ENCODE measurements at regions not wholly inside any gene's neighbourhood (a gene's known extent, or its start where the extent isn't known, plus 50 kb on each side); places are given as distances from the start of the nearest gene placed in this dataset.

DNA sequence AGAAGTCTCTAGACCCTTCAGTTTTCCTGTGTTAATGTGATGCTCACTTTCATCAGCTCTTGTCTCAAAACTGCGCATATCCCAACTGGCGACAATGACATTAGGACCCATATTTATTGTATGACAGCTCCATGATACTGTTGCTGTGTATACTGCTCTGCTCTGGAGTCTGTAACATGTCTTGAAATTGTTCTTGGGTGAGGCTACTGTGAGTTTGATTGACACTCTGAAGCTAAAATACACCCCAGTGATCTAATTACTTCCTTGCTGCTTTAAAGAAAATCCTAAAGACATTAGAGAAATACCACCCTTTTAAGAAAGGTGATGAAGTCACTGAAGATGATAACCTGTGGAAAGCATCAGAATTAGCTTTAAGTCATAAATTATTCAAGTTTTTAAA is 1046.2 kb downstream of the KCNT2 start:
- no peak for DNase-seq (ENCODE audit: low read depth)

DNA sequence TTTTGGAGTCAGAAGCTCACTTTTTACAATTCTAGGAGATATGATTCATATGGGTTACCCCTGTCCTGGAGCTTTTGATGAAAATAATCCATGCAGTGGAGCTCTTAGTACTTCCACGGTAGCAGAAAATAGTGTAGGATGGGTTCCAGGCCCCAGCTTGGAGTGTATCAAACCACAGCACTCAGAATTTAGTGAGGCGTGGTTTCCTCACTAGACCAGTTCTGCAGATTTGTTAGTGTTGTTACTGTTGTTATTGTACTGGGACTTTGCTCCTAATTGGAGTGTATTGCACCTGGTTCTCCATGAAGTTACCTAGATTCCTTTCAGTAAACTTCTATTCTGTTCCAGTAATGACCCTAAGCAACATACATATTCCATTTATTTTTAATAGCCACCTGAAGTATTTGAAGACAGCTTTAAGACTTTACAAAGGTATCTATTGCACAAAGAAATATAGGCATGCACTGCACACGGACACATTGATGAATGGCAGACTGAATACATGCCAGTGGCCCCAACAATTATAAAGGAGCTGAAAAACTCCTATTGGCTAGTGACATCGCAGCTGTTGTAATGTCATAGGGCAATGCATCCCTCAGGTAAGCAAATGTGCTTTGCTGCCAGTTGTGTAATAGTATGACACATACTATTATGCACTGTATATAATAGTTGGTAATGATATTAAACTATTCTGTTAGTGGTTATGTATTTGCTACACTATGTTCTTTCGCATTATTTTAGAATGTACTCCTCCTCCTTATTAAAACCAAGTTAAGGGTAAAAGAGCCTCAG is 1058.0 kb downstream of the KCNT2 start:
- DNase-seq (ENCODE audit: low read depth), result no peak

- no peak for DNase-seq (ENCODE audit: low read depth)
Measured at GRCh38 chr1:195530961-195531360, 1077.3 kb downstream of the KCNT2 start.

DNA sequence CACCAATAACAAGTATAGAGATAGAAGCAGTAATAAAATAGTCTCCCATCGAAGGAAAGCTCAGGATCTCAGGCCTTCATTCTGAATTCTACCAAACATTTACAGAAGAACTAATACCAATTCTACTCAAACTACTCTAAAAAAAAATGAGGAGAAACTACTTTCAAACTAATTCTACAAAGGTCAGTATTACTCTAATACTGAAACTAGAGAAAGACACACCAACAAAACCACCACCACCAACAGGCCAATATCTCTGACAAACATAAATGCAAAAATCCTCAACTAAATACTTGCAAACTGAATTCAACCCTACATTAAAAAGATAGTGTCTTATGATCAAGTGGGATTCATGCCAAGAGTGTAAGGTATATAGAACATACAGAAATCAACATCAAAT is 1078.4 kb downstream of the KCNT2 start:
- DNase-seq (ENCODE audit: low read depth), result no peak

- no peak for DNase-seq (ENCODE audit: low read depth)
Measured at GRCh38 chr1:195520757-195521156, 1087.5 kb downstream of the KCNT2 start.

GRCh38 chr1:195516036-195516435 is 1092.2 kb downstream of the KCNT2 start:
- no peak for DNase-seq (ENCODE audit: low read depth)

DNA sequence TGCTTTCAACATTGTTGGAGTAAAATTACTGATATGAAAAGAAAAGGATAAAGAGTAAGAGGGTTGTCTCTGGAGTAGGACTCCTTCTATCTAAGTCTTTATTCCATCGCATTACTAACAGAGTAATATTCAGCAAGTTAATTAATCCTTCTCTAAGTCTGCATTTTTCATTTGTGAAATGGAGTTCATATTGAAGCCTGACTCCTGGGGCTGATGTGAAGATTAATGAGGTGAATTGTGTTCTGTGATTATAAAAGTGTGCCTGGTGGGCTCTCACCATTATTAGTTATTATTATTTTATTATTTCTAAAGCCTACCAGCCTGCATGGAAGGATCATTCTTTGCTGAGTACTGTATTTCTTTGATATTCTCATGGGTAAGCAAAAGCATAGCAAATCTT is 1096.7 kb downstream of the KCNT2 start:
- DNase-seq (ENCODE audit: low read depth), result no peak

GRCh38 chr1:195501118-195501517 is 1107.1 kb downstream of the KCNT2 start:
- no peak for DNase-seq (ENCODE audit: low read depth)

GRCh38 chr1:195495720-195496635 is 1112.3 kb downstream of the KCNT2 start:
- DNase-seq (ENCODE audit: low read depth), result no peak

- no peak for DNase-seq (ENCODE audit: low read depth)
Measured at GRCh38 chr1:195482137-195482536, 1126.1 kb downstream of the KCNT2 start.

DNA sequence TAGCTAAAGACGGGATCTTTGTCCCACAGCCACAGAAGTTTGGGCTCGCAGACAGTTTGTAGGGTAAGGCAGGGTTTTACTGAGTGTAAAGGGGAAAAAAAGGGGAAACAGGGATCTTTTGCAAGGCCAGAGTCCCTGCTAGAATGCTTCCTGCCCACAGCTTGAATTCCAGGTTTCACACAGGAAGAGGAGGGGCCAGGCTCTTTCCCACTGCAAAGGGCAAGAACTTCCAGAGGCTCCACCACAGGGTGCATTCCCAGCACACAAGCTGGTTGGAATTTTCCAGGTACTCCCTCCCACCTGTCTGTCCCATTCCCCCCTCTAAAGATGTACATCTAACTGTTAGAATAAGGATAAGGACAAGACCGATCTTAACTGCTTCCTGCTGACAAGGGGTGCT is 1126.9 kb downstream of the KCNT2 start:
- DNase-seq (ENCODE audit: low read depth), result no peak

DNA sequence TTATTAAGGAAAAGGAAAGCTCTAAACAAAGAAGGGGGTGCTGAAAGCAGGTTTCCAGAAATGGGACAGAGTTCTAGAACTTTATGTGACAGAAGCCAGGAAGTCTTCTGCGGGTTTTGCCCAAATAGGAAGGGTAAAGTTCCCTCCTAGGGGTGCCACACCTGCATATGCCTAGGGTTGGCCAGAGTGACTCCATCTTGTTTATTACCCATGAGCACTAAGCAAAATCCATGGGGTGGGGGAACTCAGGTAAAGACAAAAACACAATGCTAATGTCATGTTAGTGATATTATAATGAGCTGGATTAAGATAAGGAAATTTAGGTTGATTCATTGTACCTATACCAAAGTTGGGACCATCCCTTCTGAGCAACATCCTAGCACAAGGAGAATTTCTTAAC is 1132.7 kb downstream of the KCNT2 start:
- DNase-seq (ENCODE audit: low read depth), result no peak

DNA sequence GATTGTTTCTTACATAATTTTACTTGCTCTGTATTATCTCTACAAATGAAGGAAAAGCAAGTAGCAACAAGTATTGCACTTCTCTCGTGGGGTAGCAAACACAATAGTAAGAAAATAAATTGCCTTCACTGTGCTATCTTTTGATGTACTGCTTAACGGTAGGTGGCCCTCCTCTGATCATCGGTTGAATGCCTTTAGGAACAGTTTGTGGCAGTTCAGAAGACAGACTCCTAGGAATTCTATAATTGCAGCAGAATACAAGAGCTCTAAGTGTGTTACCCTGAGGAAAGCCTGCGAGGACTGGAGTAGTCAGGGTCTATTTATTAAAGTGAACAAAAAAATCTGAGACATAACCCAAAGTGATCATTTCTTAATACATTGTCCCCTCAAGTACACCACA is 1135.9 kb downstream of the KCNT2 start:
- no peak for DNase-seq (ENCODE audit: low read depth)

- no peak for DNase-seq (ENCODE audit: low read depth)
Measured at GRCh38 chr1:195466639-195467038, 1141.6 kb downstream of the KCNT2 start.

DNA sequence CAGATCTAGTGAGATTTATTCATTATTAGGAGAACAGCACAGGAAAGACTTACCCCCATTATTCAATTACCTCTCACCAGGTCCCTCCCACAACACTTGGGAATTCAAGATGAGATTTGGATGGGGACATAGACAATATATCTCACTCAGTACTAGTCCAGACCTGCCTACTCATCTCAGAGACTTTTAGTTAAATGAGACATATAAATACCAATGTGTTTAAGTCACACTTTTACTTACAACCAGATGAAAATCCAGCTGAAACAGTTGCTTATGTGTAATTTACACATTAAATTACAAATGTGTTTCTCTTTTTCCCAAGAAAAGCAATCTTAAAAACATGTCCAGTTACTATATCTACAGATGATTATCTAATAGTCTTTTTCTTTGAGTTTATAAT is 1145.6 kb downstream of the KCNT2 start:
- no peak for DNase-seq (ENCODE audit: low read depth)

DNA sequence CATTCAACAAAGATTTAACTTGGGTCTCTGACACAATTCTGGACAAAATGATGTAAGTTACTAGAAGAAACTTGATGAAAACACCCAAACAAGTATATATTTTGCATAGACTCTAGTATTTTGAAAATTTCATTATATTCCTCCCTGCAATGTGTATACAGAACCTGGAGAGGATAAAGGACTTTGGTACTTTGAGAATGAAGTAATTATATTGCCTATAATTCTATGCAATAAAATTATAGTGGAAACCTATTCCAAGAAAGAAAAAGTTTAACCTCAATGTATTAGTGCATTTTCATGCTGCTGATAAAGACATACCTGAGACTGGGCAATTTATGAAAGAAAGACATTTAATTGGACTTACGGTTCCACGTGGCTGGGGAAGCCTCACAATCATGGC is 1146.1 kb downstream of the KCNT2 start:
- no peak for DNase-seq (ENCODE audit: low read depth)

- no peak for DNase-seq (ENCODE audit: low read depth)
Measured at GRCh38 chr1:195458365-195458764, 1149.9 kb downstream of the KCNT2 start.

DNA sequence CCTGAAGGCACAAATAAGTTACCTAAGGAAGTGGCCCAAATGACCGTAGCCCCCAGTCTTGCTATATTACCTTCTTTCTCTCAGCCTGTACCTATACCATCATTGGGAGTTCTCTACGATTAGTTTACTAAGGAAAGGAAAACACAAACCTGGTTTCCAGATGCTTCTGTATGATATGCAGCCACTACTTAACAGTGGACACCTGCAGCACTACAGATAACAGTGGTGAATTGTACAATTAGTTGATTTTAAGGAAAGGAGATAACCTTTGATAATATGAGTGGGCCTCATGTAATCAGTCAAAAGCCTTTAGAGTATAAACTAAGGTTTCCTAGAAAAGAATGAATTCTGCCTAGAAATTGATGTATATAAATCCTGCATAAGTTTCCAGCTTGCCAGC is 1157.4 kb downstream of the KCNT2 start:
- no peak for DNase-seq (ENCODE audit: low read depth)

GRCh38 chr1:195439661-195440060 is 1168.6 kb downstream of the KCNT2 start:
- no peak for DNase-seq (ENCODE audit: low read depth)

GRCh38 chr1:195434566-195435203 is 1173.6 kb downstream of the KCNT2 start:
- no peak for DNase-seq (ENCODE audit: low read depth)

DNA sequence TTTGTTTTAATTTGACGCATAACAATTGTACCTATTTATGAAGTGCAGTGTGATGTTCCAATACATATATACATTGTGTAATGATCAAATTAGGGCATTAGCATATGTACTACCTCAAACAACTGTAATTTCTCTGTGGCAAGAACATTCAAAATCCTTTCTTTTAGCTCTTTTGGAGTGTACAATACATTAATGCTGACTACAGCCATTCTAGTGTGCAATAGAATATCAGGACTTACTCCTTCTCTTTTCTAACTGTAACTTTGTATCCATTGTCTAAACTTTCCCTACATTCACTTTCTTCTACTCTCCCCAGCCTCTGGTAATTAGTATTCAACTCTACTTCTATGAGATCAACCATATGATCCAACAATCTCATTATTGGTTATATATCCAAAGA is 1177.4 kb downstream of the KCNT2 start:
- no peak for DNase-seq (ENCODE audit: low read depth)

DNA sequence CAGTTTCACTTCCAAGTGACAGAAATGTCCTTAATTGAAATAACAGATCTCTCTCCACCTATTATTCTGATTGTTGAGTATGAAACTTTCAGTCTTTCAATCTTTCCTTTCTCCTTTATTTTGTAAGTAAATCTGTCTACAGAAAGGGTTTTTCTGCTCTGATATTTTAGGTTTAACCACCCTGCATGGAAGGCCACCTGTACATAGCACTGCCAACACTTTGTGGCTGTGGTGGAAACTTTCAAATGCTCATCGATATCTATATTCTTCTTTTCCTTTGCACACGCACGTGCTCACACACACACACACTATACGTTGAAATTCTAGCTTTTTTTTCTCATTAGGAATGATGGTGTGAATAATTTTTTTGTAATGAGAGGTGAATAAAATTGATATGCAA is 1179.3 kb downstream of the KCNT2 start:
- DNase-seq (ENCODE audit: low read depth), result no peak

DNA sequence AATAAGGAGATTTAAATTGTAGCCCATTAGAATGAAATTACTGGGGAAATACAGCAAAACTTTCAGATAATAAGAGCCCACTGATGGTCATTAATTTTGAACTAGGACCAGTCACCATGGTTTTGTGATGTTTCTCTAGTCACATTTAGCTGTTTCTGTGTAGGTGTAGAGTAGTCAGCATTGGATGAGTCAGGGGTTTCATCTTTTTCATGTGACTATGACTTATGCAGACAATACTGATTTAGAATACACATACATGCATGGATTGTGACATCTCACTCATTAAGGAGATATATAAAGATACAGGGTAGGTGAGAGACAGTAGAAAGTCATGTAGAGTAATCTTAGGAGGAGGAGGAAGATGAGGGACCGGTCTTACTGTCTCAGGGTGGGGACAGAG is 1192.7 kb downstream of the KCNT2 start:
- no peak for DNase-seq (ENCODE audit: low read depth)
